Type B pancreatic cell (in vitro differentiated cells): ENCODE measurements at regions not wholly inside any gene's neighbourhood (a gene's known extent, or its start where the extent isn't known, plus 50 kb on each side); places are given as distances from the start of the nearest gene placed in this dataset.

ENCODE experiments used
- DNase-seq: peaks from one replicate; pipeline ENCODE4 v3.0.0; 2021; ENCODE audit warnings: mixed read lengths; ENCODE audit not compliant: unreplicated experiment; ENCODE audit errors: extremely low spot score
- H3K27ac Mint-ChIP-seq: 2 replicates; pipeline ENCODE4 v1.8.0; 2021; ENCODE audit warnings: mild to moderate bottlenecking, mixed read lengths
- H3K27me3 Mint-ChIP-seq: 2 replicates; pipeline ENCODE4 v1.8.0; 2021; ENCODE audit warnings: mixed read lengths
- H3K36me3 Mint-ChIP-seq: 2 replicates; pipeline ENCODE4 v1.8.0; 2021; ENCODE audit warnings: mixed read lengths
- H3K4me1 Mint-ChIP-seq: one replicate; pipeline ENCODE4 v1.8.0; 2021; ENCODE audit warnings: mixed read lengths; ENCODE audit not compliant: unreplicated experiment
- H3K4me3 Mint-ChIP-seq: 2 replicates; pipeline ENCODE4 v1.8.0; 2021; ENCODE audit warnings: mild to moderate bottlenecking, mixed read lengths
- H3K9me3 Mint-ChIP-seq: 2 replicates; pipeline ENCODE4 v1.8.0; 2021; ENCODE audit warnings: mixed read lengths
- CTCF ChIP-seq: fragments of 200-600 bp; sonication (generic); conservative IDR thresholded peaks from 2 replicates; pipeline ENCODE4 v1.5.0; 2021; ENCODE audit warnings: antibody characterized with exemption, mild to moderate bottlenecking

- Mint-ChIP-seq H3K36me3 (no peaks in the 10 kb centered on the region), H3K9me3 (no peaks in the 10 kb centered on the region), H3K27ac (no peak overlapping the region), H3K4me1 (no peaks in the 10 kb centered on the region), H3K27me3 (peaks cover 11% of the 10 kb centered on the region), H3K4me3 (no peak overlapping the region)
- TF ChIP-seq CTCF = no peak
- no peak for DNase-seq
Measured at GRCh38 chr10:130986846-130987245, 324.7 kb downstream of the TCERG1L start.

- no peaks in the 10 kb centered on the region for H3K36me3 Mint-ChIP-seq
- H3K27ac Mint-ChIP-seq = no peak overlapping the region
Measured at GRCh38 chr10:130987401-130987800, 324.1 kb downstream of the TCERG1L start.

GRCh38 chr10:130989670-130990232 lies 321.8 kb downstream of the TCERG1L start:
- H3K4me1 Mint-ChIP-seq = no peaks in the 10 kb centered on the region
- H3K27me3 Mint-ChIP-seq = peaks cover 11% of the 10 kb centered on the region
- H3K36me3 Mint-ChIP-seq = no peaks in the 10 kb centered on the region
- no peak for TF ChIP-seq CTCF
- H3K27ac Mint-ChIP-seq = no peak overlapping the region
- no peak for DNase-seq
- no peak overlapping the region for H3K4me3 Mint-ChIP-seq
- no peaks in the 10 kb centered on the region for H3K9me3 Mint-ChIP-seq

More at GRCh38 chr10:130987401-130987800, 324.1 kb downstream of the TCERG1L start:
- H3K4me1 Mint-ChIP-seq = no peaks in the 10 kb centered on the region
- no peak overlapping the region for H3K4me3 Mint-ChIP-seq
- no peaks in the 10 kb centered on the region for H3K9me3 Mint-ChIP-seq
- DNase-seq = no peak
- no peak for TF ChIP-seq CTCF
- H3K27me3 Mint-ChIP-seq = peaks cover 11% of the 10 kb centered on the region

GRCh38 chr10:130990486-130990885 lies 321.0 kb downstream of the TCERG1L start:
- DNase-seq = no peak
- no peak overlapping the region for H3K4me3 Mint-ChIP-seq
- no peaks in the 10 kb centered on the region for H3K36me3 Mint-ChIP-seq
- H3K27ac Mint-ChIP-seq = no peak overlapping the region
- no peaks in the 10 kb centered on the region for H3K4me1 Mint-ChIP-seq
- no peaks in the 10 kb centered on the region for H3K9me3 Mint-ChIP-seq
- peaks cover 6% of the 10 kb centered on the region for H3K27me3 Mint-ChIP-seq
- TF ChIP-seq CTCF = no peak

- H3K36me3 Mint-ChIP-seq = no peaks in the 10 kb centered on the region
- no peak overlapping the region for H3K27ac Mint-ChIP-seq
- no peaks in the 10 kb centered on the region for H3K9me3 Mint-ChIP-seq
- TF ChIP-seq CTCF = no peak
- DNase-seq = no peak
- H3K4me1 Mint-ChIP-seq = no peaks in the 10 kb centered on the region
- no peak overlapping the region for H3K4me3 Mint-ChIP-seq
- peaks cover 11% of the 10 kb centered on the region for H3K27me3 Mint-ChIP-seq
Measured at GRCh38 chr10:130992802-130993523, 318.6 kb downstream of the TCERG1L start.
